ENCODE measurements at regions not wholly inside any gene's neighbourhood (a gene's known extent, or its start where the extent isn't known, plus 50 kb on each side); places are given as distances from the start of the nearest gene placed in this dataset.

DNA sequence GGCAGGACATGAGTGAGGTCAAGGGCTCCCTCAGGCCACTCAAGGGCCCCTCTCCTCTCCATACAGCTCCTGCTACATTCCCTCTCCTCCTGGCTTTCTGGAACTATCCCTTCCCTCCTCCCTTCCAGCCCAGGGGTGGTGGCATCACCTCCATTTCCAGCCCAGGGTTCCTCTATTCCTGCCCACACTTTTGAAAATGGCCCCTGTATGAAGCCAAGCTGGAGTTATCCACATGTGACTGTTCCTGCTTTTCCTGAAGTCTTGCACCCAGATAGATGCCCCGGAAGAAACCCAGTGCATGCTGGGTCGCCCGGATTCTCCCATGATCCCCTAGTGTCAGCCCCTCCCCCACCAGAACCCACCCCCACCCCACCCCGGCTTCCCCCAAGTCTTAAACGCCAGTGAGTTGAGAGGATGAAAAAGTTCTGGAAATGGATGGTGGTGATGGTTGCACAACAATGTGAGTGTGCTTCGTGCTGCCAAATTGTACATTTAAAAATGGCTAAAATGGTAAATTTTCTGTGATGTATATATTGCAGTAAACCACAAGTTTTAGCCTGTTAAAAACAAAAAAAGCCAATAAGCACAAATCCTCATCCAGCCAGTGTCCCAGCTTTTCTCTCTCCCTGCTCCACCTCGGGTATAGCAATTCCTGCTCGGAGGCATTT, 136.9 kb downstream of the SCARB1 start:
- no peak for DNase-seq (ENCODE audit: low read depth in 4 of 4, low spot score in 2 of 4)

DNA sequence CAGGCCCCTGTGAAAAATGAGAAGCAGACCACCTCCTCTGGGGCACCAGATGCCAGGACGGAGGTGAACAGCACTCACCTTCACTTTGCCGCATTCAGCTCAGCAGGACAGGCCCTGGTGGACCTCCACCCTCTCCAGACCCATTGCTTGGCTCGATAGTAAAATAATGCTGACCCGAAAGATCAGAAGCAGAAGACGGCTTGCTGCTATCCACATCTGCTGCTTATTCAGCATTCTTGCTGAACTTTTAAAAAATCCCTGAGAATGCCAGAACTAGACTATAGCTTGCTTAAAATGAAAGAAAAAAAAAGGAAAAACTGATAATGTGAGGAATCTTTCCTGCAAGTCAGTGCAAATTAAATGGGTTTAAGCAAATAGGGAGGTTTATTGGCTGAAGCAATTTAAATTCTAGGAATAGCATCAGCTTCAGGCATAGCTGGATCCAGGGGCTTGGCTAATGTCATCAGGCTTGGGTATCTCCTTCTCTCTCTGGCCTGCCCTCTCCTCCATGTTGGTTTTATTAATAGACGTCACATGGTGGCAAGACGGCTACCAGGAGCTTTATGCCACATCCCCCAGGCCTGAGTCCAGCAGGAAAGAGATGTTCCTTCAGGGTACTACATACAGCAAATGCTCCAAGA, 137.9 kb downstream of the SCARB1 start:
- DNase-seq (ENCODE audit: low read depth in 4 of 4, low spot score in 2 of 4): no peak

DNA sequence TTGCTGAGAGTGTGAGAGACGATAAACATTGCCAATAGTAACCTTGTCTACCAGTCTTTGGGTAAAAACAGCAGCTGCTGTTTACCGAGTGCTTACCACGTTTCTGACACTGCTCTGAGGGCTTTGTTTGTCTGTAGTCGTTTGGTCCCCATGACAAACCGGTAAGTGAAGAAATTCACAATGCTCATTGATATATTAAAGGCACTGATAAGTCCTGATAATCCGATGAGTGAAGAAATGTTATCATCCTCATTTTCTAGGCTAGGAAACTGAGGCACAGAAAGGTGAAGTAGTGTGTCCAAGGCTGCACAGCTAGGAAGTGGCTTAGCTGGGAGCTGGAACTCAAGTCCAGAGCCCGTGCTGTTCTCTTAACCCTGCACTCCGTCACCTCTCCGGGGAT, 138.6 kb downstream of the SCARB1 start:
- no peak for DNase-seq (ENCODE audit: low read depth in 4 of 4, low spot score in 2 of 4)

DNA sequence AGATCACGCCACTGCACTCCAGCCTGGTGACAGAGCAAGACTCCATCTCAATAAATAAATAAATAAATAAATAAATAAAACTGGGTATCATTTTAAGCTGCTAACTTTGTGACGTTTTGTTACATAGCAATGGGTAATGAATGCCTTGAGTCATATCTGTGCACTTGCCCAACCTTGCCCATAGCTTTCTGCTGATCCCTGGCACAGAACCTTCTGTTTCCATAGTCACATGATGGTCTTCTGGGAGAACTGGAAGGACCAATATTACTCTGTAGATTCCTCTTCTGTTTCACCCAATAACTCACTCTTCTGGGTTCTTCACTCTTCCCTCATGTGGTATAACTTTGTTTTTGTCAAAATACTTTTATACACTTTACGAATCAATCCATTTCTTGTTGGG, 140.8 kb downstream of the SCARB1 start:
- no peak for DNase-seq (ENCODE audit: low read depth in 4 of 4, low spot score in 2 of 4)

DNA sequence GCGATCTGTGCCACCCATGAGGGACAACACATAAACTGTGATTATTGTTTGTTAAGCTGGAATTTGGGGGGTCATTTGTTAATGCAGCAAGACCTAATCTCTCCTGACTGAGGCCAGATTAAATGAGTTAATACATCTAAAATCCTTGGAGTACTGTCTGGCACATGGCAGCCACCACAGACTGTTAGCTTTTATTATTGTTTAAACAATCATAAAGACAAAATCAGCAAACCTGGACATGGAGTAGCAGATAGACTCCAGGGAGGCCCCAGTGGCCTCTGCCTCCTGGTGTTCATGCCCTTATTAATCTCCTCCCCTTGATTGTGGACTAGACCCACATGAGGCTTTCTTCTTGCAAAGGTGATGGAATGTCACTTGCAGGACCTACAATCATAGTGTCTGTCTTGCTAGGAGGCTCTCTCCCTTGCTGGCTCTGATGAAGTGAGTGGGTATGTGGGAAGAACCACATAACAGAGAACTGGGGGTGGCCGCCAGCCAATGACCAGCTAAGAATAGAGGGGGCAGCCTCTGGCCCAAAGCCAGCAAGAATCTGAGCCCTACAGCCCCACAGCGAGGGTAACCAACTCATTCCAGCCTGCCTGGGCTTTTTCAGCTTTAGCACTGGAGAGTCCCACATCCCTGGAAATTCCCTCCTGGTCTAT, 142.0 kb downstream of the SCARB1 start:
- DNase-seq (ENCODE audit: low read depth in 4 of 4, low spot score in 2 of 4): no peak

DNA sequence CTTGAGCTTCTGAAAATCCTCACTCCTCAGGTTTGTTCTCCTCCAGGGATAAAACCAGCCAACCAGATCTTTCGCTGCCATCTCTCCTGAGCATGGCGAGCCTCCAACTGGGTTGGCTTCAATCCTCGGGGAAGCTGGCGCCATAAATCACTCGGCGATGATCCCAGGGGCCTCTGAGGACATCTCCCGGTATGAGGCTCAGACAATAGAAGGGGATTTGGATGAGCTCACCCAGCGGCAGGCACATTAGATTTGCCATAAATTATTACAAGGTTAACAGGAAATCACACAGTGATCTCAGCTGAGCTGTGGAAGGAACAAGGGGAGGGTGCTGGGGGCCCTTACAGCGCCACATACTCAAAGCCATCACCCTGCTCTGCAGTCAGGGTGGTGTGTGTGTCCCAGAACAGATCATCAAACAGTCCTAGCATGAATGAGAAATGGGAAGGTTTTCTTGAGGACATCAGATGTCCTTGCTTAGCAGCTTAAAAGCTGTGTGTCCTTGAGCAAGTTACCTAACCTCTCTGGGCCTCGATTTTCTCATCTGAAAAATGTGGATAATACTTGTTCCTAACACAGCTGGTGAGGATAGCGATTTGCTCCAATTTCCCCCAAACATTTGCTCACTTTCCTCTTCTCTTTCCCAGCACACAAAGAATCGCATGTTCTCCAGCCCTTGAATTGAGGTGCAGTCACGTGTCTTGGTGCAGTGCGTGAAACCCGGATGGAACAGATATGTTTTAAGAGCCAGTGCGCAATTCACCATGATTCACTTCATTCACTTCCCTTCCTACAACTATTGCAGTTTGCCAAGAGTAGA, 142.8 kb downstream of the SCARB1 start:
- DNase-seq (ENCODE audit: low read depth in 4 of 4, low spot score in 2 of 4): no peak

DNA sequence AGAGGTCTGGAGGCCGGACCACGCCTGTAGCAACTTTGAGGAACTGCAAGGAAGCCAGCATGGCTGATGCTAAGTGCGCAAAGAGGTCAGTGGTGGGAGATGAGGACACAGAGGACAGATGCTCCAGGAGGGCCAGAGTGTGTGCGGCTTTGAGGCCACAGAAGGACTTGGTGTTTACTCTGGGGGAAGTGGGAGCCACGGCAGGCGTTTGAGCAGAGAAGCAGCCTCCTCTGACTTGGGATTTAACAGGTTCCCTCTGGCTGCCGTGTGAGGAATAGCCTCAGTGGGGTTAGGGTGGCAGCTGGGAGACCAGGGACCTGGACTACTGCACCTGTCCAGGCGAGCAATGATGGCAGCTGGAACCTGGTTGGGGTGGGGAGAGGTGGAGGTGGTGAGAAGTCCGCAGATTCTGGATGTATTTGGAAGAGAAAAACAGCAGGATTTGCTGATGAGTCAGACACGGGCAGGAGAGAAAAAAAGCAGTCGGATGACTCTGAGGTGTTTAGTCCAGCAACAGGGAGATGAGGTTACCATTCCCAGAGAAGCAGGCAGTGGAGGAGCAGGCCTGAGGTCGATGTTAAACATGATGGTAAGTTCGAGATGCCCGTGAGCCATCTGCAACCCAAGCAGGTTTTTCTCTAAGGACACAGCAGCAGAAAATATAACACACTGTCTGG, 143.5 kb downstream of the SCARB1 start:
- no peak for DNase-seq (ENCODE audit: low read depth in 4 of 4, low spot score in 2 of 4)

DNA sequence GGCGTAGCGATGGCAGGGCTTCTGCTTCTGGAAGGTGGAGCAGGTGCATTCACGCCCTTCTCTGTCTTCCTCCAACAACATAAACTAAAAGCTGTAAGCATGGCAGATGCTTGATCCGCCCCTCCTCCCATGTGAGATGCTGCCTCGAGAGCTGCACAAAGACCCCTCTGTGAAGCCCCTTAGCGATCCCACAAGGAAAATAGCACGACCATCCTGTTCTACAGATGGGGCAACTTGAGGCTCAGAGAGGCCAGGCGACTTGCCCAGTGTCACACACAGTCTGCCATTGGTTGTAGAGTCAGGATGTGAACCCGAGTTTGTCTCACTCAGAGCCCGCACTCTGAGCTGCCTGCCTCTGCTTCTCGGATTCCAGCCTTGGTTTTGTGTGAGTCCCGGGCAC, 144.4 kb downstream of the SCARB1 start:
- DNase-seq (ENCODE audit: low read depth in 4 of 4, low spot score in 2 of 4): no peak

DNA sequence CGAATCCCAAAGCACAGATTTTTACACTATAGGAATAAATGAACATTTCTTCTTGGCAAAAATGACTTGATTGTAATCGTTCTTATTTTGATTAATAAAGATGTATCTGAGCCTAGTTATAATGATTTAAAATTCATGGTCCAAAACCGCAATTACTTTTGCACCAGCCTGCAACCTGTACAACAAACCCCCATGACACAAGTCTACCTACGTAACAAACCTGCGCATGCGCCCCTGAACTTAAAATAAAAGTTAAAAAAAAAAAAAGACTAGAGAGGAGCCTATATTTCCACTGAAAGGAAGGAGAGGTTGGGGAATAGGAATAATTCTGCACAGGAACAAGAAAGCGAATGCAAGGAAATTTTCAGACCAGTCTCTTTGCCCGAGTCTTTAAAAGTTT, 145.2 kb downstream of the SCARB1 start:
- DNase-seq (ENCODE audit: low read depth in 4 of 4, low spot score in 2 of 4): no peak

DNA sequence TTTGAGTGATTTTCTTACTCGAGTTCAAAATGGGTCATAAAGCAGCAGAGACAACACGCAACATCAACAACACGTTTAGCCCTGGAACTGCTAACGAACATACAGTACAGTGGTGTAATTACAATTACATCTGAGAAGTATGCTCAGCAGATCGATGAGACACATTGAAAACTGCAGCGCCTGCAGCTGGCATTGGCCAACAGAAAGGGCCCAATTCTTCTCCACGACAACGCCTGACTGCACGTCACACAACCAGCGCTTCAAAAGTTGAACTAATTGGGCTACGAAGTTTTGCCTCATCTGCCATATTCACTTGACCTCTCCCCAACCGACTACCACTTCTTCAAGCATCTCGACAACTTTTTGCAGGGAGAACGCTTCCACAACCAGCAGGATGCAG, 145.6 kb downstream of the SCARB1 start:
- DNase-seq (ENCODE audit: low read depth in 4 of 4, low spot score in 2 of 4): no peak

DNA sequence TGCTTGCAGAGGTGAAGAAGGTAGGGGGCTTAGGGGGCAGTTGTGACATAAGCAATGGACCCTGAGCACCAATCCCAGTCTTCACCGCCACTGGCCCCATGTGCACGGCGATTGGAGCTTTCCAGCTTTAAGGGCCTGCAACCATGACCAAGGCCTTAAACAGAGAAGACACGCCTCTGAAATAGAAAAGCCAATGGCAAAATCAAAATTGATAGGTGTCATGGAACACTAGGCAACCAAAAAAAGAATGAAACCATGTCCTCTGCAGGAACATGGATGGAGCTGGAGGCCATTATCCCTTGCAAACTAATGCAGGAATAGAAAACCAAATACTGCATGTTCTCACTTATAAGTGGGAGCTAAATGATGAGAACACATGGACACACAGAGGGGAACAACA, 146.3 kb downstream of the SCARB1 start:
- no peak for DNase-seq (ENCODE audit: low read depth in 4 of 4, low spot score in 2 of 4)

DNA sequence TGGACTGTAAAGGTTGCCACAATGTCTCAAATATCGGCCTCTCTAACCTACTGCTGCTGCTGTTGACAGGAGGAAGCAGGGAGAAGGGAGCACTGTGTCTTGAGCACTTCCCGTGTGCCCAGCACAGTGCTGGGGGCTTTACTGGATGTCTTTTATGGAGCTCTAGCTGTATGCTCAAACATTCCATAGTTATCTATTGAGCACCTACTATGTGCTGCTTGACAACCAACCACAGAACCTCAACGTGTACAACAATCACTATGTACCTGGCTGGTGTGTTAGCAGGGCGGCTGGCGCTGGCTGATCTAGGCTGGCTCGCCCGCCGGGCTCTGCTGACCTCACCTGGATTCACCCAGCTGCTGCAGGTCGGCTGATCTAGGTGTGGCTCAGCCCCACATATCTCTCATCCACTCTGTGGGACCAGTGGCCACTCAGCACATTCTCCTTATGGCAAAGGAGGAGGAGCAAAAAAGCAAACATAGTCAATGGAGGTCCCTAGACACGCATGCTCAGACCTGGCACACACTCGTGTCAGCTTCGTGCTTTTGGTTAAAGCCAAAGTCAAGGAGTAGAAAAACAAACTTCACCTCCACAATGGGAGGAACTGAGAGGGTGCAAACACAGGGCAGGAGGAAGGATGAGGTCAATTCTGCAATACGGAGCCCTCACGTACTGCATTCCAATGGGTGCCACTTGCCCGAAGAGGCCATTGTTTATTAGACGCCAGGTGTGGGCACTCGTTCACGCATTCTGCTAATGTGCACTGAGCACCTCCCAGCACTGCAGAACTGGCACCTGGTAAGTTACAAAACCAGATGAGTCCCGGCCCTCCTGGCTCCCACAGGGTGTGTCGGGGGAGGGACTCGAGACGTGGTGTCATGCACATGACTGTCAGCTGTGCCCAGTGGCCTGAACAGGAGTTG, 147.2 kb downstream of the SCARB1 start:
- DNase-seq (ENCODE audit: low read depth in 4 of 4, low spot score in 2 of 4): no peak

DNA sequence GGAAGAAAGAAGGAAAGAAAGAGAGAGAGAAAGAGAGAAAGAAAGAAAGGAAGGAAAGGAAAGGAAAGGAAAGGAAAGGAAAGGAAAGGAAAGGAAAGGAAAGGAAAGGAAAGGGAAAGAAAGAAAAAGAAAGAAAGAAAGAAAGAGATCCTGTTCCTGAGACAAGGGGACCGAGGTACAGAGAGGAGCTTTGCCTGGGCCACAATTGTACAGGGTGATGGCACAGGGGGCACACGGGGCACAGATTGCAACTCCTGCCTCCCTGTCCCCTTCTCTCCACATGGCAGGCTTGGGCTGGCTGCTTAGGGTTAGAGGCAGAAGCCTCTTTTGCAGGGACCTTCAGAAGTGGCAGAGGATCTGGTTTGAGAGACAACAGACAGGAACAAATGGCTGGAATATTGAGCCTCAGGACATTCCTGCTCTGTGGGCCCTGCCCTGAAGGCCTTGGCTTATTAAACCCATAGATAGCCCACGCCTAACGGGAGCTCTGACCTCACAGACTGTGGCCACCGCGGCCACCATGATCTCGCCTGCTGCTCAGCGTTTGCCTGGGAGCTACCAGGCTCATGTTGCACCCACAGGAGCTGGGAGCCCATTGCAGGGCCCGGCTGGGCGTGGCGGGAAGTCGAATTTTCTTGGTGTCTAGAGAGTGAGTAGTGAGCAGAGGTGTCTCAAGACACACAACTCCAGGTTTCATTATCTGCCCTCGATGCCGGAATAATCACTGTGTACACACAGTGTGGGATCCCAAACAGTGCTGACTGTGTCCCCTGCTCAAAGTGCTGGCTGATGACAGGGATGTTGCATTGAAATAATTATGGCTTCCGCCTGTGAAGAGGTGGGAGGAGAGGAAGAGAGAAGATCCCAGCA, 147.9 kb upstream of the NCOR2 start:
- DNase-seq (ENCODE audit: low read depth in 4 of 4, low spot score in 2 of 4): no peak

DNA sequence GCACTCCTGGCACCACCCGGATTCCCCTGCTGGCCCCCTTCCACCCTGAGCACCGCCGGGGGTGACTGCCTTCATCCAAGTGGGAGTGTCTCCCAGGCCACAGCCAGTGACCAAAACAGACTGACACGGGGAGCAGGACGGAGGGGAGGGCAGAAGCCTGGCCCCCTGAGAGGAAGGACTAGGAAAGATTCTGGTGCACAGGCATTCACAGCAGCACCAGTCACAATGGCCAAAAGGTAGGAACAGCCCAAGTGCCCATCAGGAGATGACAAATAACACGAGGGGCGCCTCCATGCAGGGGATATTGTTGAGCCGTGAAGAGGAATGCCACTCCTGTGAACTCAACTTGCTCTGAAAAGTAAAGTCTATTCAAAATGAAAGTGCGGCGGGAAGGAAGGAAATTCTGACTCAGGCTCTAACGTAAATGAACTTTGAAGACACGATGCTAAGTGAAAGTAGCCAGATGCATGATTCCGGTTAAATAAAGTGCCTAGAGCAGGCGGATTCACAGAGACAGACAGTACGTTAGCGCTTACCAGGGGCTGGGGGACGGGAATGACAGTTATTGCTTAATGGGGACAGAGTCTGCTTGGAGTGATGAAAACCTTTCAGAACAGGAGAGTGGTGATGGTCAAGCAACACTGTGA, 146.1 kb upstream of the NCOR2 start:
- no peak for DNase-seq (ENCODE audit: low read depth in 4 of 4, low spot score in 2 of 4)

DNA sequence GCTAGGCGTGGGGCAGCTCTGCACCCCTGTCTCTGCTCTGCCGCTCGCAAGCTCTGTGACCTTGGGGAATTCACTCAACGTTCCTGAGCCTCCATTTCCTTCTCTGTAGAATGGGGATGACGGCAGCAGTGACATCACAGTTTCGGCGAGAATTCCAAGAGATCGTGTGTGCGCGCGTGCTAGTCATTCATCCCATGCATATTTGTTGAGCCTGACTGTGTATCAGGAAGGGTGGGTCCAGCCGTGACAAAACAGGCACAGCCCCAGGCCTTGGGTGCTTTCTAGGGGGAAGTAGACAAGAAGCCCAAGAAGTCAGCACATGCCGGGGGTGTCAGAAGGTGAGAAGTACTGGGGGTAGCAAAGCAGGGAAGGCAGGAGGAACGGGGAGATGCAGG, 145.6 kb upstream of the NCOR2 start:
- no peak for DNase-seq (ENCODE audit: low read depth in 4 of 4, low spot score in 2 of 4)

DNA sequence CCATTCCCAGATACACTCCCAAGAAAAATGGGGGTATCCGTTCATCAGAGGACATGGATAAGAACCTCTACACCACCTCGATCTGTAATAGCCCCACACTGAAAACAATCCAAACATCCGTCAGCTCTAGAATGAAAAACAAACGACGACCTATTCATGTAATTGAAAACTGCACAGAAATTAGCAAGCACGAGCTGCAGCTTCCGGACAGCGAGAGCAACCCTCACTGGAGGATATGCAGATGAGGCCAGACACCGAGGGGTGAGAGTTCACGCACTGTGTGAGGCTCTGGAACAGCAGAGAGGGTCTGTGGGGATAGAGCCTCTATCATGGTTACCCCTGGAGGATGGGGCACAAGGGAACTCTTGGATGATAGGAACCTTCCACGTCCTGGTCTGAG, 143.9 kb upstream of the NCOR2 start:
- no peak for DNase-seq (ENCODE audit: low read depth in 4 of 4, low spot score in 2 of 4)

DNA sequence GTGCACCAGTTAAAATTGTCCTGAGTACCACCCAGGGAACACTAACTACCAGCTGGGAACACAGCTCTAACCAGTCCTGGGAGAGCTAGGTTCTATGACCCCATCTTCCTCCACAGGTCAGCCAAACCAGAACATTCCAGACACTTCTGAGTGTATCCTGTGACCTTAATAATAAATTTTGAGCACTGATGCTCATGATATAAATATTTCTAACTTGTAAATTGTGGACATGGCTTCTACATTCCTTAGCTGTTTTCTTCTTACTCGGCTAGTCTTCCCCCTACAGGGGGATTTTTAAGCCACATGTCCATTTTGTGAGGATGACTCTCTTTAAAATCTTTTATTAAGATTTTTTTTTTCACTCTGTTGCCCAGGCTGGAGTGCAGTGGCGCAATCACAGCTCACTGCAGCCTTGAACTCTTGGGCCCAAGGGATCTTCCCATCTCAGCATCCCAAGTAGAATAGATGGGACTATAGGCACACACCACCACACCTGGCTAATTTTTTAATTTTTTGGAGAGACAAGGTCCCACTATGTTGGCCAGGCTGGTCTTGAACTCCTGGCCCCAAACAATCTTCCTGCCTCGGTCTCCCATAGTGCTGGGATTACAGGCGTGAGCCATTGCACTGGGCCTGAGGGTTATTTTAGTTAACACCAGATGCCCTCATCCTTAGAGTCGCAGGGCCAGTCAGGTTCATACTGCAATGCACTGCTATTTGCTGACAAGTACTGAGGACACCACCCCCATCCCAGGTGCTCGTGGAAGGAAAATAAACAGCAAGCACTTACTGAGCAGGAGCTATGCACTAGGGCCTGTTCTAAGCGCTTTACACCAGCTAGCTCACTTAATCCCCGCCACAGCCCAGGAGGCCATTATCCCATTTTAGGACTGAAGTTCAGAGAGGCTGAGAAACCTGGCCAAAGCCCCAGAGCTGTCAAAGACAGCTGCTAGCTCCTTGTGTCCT, 142.6 kb upstream of the NCOR2 start:
- no peak for DNase-seq (ENCODE audit: low read depth in 4 of 4, low spot score in 2 of 4)

All from left renal cortex interstitium (tissue), 4 donors.